ENCODE measurements at regions not wholly inside any gene's neighbourhood (a gene's known extent, or its start where the extent isn't known, plus 50 kb on each side); places are given as distances from the start of the nearest gene placed in this dataset.

GRCh38 chr2:149652526-149652925 is 65.0 kb upstream of the MMADHC start:
- DNase-seq, result no peak

- DNase-seq, result no peak
These were observed 63.7 kb upstream of the MMADHC start for GRCh38 chr2:149651229-149651628.

GRCh38 chr2:149650006-149650405 is 62.4 kb upstream of the MMADHC start:
- DNase-seq, result no peak

GRCh38 chr2:149648282-149649030 is 60.9 kb upstream of the MMADHC start:
- no peak for DNase-seq

GRCh38 chr2:149645391-149645790 is 57.8 kb upstream of the MMADHC start:
- DNase-seq, result no peak
